Iris pigment epithelial cell (primary cell): ENCODE measurements at regions not wholly inside any gene's neighbourhood (a gene's known extent, or its start where the extent isn't known, plus 50 kb on each side); places are given as distances from the start of the nearest gene placed in this dataset.
"Not testable (repeated sequence)": the region's sequence is repeated elsewhere in the genome, so short reads cannot be mapped to it uniquely, and the experiment has no call there.

ENCODE experiments used
- DNase-seq: peaks from one replicate; pipeline ENCODE4 v3.0.0-alpha.2; 2011; ENCODE audit warnings: low read depth

DNA sequence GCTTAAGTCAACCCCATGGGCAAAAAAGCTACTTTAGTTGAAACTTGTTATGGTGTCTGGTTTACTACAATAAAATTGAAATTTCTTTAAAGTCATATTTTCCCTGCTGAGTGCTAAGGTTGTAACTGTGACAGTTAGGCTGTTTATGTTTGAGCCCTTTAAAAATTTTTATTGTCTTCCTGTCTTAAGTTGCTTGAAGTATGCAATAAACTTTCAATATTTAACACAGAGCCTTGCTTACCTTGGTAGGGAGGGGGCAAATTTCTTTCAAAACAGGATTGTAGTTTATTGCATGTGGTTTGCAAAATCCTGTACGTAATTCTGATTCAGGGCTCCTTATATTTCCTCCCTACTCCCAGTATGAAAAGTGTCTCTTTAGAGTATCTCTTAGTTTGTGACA, 465.5 kb upstream of the ACTBL2 start:
- no peak for DNase-seq

- DNase-seq = no peak
These were observed 464.6 kb upstream of the ACTBL2 start for GRCh38 chr5:57947181-57947580.

GRCh38 chr5:57940879-57941278, 458.3 kb upstream of the ACTBL2 start:
- DNase-seq = no peak

DNA sequence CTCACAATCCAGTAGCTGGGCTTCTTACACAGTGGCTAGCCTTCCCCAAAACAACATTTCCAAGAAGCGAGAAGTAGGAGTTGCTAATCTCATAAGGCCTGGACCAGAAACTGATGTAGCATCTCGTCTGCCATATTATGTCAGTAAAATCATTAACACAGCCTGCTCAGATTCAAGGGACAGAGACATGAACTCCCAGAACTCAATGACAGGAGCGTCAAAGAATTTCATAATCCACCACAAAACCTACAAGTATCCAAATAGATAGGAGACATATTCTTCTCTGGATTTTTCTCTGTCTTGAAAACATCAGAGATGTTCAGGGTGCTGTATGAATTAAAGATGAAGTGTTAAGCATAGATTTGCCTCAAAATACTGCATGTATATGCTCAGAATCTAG, 457.6 kb upstream of the ACTBL2 start:
- DNase-seq = no peak

GRCh38 chr5:57939771-57940170, 457.2 kb upstream of the ACTBL2 start:
- no peak for DNase-seq

- no peak for DNase-seq
These were observed 456.7 kb upstream of the ACTBL2 start for GRCh38 chr5:57939335-57939734.

- DNase-seq = no peak
These were observed 455.6 kb upstream of the ACTBL2 start for GRCh38 chr5:57938174-57938557.

DNA sequence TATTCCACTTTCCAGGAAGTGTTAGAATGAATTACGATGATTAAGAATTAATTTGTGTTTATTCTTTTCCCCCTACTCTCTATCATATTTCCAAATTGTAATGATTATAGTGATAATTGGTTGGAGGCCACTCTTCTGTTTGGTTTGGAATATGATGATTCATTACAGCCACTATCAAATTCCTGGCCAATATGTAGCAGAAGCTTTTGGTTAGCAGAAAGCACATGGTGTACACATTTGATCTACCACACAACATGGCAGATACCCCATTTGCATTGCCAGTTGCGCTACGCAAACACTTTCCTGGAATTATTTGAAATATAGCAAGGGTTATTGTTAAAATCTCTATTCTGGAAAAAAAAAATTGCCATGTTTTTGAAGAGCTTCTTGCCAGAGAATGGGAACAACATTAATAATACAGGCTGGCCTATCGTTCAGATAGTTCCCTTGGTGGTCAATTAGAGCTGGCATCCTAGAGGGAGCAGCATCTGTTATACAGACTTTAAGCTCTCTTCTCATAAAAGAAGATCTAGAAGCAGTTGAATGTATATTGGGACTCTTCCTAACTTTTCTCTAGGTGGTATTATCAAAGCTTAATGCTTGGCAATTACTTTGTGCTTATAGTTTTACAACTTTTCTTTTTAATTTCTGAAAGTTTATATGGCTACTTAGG, 455.0 kb upstream of the ACTBL2 start:
- peak; percentile 25 for DNase-seq

DNA sequence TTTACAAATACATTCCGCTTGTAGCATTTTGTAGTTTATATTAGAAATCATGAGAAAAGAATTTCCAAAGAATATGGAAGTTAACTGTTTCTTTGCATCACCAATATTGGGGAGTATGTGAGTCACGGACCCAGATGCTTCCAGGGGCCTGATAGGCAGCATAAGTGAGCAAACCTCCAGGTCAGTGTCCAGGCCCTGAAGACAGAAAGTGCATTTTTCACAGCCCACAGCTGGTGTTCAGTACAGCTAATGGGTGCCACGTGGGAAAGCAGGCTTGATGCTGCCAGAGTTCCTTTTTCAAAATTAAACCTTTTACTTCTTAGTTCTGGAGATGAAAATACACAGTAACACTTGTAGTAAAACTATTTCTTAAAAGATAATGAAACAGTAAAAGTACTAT, 454.4 kb upstream of the ACTBL2 start:
- DNase-seq = peak; percentile 70

DNA sequence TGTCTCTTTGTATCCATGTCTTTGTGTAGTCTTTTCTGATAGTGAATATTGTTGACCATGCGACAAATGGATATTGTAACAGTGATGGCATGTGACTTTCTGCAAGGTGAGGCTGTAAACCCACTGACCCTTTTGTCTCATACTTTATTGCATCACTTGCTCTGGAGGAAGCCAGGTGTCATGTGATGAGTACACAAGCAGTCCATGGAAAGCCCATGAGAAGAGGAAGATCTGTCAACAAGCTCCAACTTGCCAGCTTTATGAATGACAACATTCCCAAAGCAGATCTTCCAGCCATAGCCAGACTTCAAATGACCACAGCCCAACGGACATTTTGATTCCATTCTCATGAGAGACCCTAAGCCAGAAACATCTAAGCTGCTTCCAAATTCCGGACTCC, 450.1 kb upstream of the ACTBL2 start:
- no peak for DNase-seq

DNA sequence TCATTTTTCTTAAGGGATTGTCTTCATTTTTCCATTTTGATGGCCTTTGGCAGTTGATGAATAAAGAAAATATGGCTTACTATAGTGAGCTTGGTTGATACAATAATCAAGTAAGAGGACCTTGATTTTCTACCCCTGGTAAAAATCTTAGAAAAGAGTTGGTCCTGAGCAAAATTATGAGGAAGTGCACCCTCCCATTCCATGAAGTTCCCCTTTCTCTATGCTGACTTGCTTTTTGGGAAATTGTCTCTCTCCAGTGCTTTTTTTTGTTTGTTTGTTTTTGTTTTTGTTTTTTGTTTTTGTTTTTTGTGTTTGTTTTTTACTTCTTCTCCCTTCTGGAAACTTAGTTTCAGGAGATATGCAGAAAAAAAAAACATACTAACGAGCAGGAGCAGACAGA, 449.2 kb upstream of the ACTBL2 start:
- no peak for DNase-seq

- DNase-seq = no peak
These were observed 448.7 kb upstream of the ACTBL2 start for GRCh38 chr5:57931352-57931751.

DNA sequence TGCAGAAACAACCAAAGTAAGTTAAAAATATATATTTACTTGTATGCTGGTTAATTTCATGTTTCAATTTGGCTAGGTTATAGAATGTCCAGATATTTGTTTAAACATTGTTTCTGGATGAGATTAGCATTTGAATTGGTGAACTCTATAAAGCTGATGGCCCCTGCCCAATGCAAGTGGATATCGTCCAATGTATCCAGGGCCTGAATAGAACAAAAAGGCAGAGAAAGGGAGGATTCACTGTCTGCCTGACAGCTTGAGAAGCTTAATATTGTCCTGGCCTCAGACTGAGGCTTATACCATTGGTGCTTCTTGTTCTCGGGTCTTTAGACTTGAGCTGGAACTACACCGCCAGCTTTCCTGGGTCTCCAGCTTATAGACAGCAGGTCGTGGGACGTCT, 446.7 kb upstream of the ACTBL2 start:
- DNase-seq = no peak

GRCh38 chr5:57923094-57923493, 440.5 kb upstream of the ACTBL2 start:
- not testable (repeated sequence) for DNase-seq

- DNase-seq = no peak
These were observed 434.4 kb upstream of the ACTBL2 start for GRCh38 chr5:57917004-57917403.

GRCh38 chr5:57915536-57915935, 432.9 kb upstream of the ACTBL2 start:
- DNase-seq = no peak

GRCh38 chr5:57911438-57911837, 428.8 kb upstream of the ACTBL2 start:
- no peak for DNase-seq

GRCh38 chr5:57906671-57907070, 424.1 kb upstream of the ACTBL2 start:
- DNase-seq = no peak

GRCh38 chr5:57903458-57903857, 420.8 kb upstream of the ACTBL2 start:
- DNase-seq = peak; percentile 18

- DNase-seq = no peak
These were observed 419.5 kb upstream of the ACTBL2 start for GRCh38 chr5:57902095-57902494.

DNA sequence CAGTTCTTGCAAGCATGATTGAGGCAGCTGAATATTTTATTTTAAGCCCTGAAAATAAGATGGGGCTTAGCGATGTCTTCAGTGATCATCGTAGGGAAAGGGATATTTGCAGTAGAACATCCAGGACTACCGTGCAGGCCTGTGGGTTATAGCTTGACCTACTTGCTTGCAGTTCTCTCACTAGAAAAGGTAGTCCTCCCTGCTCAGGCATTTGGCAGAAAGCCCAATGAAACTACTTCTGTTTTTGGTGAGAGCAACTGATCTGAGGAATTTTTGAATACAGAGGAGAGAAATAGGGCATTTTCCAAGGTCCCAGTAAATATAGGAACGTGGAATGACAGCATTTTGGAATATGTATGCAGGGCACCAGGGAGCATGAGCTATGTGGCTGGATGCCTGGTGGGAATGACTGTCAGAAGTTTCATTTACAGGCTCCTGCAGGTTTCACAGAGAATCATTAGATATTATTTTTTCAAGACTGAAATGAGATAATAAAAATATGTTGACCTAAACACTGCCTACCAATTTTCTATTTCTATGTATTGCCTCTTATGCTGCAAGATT, 417.9 kb upstream of the ACTBL2 start:
- peak; percentile 22 for DNase-seq

- peak; percentile 26 for DNase-seq
These were observed 414.0 kb upstream of the ACTBL2 start for GRCh38 chr5:57896576-57896975.

- peak; percentile 33 for DNase-seq
These were observed 413.2 kb upstream of the ACTBL2 start for GRCh38 chr5:57895766-57896165.

DNA sequence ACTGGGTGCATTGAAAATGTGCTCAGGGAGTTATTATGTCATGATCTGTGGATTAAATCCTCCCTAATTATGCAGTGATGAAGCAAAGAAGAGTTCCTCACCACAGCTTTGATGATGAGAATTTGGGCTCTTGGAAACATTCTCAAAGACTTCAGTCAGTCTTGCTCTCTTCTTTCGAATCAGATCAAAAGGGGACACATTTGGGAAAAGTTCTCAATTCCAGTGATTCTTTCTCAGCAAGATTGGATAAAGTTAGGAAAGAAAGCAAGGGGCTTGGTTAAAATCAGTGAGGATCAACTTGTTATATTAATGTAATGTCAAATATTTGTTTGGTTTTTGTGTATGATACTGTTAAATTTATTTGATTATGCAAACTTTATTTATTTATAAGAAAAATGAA, 411.3 kb upstream of the ACTBL2 start:
- no peak for DNase-seq
